Nucleus accumbens (tissue), 56 donors: ENCODE measurements at regions not wholly inside any gene's neighbourhood (a gene's known extent, or its start where the extent isn't known, plus 50 kb on each side); places are given as distances from the start of the nearest gene placed in this dataset.

Experiments used
- DNase-seq, 56 donors: peaks; one replicate each; lab custom pipeline; 2025; lab: John Stamatoyannopoulos, UW

DNA sequence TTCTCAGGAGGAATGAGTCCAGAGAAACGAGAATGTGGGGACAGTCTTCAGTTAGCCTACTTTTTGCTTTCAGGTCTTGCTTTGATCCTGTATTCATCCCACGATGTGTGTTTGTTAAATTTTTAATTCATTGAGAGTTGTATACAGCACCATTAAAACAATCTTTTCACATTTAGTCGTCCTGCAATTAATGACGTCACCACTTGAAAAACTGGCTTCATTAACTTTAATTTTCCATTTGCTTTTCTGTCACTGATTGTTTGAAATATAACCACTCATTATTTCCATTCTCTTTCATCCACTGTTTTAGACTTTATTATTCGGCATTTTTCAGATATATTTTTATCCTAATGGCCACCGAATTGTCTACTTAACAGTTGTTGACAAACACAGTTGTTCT is 146.9 kb downstream of the TFEC start:
- no peak for DNase-seq

DNA sequence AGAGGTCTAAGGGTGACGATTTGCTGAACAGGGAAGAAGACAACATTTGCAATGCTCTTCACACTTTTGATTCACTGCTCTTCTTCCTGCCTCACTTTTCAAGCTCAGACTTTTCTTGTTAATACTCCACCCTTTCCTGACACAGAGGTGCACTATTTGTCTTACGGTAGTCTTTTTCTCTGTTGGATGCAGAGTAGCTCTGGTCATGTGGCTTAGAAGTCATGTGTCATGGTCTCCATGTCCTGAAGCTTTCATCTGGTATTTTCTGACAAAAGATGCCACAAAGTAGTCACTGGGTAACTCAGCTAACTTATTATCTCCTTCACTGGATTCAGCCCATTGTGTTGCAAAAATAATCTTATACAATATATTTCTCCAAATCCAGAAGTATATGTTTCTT is 149.1 kb downstream of the TFEC start:
- DNase-seq, result no peak

DNA sequence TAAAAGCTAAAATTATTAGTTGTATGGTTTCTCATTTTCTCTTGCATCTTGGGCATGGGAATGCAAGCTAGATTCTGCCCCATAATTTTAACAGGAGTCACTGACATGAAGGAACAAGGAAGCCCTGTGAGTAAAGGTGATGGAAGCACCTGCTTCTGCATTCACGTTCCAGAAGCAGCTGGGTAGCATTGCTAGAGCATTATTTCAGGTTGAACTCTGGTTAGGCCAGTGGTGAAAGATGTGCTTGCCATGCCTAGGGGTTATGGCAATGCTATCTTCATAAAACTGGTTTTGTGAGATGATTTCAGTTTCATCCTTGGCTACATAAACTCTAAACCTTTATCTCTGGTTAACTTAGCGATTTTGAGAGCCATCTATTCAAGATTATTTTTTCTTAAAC is 151.4 kb downstream of the TFEC start:
- DNase-seq, result no peak

DNA sequence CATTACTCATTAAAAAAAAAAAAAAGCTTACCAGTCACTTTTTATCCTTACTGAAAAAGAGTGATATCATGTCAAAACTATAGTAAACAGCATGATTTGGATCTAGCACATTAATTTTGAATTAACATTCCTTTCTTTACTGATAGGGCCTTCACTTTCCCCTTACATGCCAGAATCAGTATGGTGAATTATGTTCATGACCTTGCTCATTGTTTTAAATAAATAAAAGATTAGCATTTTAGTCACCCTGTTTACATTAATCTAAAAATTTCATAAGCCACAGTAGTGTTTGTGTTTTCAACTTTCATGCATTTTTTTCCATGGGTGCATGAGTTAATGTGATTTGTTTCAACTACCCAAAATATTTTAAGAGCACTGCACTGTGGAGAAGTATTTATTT is 160.8 kb downstream of the TFEC start:
- no peak for DNase-seq

DNA sequence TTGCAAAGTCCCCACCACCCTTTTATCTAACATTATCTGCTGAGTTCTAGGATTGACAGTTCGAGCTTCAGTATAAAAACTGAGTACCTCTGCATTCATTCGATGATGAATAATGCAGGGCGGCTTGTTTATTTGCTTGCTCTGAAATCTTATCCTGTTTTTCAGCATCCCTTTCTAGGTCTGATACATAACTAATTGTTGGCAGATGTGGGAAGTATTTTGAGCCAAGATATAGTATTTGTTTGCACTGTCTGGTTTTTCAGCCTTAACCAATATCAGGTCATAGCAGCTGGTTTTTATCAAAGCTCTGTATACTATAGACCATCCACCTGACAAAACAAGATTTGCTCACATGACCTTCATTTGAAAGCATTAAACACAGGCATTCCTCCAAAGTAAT is 161.4 kb downstream of the TFEC start:
- DNase-seq, result no peak

DNA sequence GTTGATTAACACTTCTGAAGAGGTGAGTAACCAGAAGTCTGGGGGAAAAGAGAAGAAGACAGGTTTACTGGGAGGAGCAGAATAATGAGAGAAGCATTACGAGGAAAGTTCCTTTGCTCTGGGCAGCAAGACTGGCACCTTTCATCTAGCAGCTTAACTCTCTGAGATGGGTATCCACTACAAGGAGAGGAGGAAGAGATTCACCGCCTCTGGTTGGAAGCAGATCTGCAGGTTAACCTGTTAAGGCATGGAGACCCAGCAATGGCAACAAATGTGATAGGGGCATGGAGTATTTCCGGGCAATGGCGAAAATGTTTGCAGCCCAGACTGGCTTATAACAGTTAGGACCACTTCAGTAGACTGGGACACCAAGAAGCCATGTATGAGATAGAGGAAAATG is 162.2 kb downstream of the TFEC start:
- no peak for DNase-seq

DNA sequence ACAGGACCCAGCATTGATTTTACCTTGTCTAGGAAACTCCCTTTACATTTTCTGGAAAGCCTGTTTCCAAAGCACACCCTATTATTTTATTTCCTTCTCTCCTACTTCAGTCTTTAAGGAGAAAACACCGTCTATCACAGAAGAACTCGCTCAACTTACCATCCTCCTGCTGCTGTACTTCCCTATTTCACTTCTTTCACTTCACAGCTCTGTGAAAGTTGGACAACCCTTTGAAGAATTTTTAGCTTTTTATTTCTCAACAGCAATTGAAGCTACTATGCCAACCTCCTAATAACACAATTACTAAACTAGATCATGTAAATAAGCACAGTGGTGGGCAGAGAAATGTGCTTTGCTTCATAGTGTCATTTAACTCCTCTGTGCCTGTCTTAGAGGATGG is 166.5 kb downstream of the TFEC start:
- no peak for DNase-seq

DNA sequence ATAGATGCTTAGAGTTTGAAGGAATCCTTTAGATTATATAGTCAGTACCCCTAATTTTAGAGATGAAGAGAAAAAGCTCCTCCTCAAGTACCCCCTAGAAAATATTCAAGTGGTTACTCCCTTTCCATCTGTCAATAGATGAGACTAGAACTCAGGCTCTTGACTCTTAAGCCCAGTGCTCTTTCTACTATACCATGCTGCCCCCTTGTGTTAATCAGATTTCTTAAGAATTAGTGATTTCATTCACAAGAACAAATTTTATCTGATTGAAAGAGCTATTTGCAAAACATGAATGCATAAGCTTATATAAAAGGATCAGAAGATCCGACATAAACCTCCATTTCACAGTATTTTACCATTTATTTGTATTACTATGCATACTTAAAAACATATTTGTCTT is 179.3 kb downstream of the TFEC start:
- no peak for DNase-seq

DNA sequence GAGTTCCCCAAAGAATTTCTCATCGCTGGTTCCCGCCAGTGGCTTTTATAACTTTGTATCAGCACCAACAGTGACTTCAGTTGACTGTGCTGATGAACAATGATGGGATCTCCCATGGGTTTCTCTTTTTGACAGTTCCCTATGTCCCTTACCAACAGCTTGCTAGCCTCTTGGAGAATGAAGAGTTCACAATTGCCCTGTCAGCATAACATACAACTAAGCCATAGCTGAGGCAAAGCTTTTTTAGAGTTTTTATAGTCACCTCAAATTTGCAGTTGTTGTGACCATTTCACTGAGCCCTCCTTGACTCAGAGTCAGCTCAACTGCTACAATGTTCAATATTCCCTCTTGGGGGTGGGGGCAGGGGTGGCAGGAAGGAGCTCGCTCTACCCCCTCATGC is 179.8 kb downstream of the TFEC start:
- DNase-seq, result no peak

DNA sequence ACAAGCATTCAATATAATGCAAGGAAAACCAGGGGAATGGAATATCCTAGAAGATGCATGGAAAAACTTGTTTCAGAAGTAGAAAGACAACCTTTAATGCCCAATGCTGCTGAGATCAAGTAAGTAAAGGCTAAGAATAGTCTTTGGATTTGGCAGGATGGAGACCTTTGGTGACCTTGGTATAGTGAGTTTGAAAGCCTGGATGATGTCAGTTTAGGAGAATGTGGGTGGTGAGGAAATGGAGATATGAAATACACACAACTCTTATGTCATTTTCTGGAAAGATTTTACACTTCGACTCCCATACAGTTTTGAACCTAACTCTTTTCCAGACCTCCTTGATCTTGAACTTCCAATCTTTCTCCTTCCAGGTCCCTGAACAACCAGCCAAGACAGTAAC is 185.7 kb downstream of the TFEC start:
- no peak for DNase-seq

DNA sequence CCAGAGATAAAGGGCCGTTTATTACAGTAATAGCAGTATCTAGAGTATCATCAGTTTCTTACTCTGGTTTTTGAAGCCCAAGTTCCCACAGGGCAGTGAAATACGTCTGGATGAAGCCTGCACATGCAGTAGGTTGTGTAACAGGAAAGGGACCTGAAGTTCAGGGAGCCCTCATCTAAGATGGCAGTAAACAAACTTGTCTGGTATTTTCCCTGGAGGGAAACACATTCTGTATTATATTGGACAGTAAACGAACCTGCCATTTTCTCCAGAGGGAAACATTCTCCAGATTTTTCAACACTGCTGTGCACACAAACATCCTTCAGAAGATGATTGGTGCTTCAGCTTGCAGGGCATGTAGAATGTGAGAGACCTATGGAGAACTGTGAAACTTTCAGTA is 189.9 kb downstream of the TFEC start:
- no peak for DNase-seq

DNA sequence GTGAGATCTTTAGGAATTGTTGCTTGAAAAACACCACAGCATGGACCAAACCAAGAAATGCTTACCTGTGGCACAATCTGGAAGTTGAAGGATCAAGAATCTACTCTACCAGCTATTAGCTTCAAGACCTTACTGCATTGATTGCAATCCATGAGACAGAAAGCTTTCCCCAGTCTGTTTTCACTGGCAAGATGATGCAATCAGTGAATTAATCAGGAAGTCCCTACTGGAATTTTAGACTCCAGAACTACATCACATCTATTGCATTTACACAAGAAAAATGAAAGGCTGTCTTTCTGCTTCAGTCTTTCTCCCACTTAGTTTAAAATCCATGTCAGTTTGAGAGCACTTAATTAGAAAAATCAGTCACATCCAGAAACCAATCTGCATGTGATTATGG is 191.7 kb downstream of the TFEC start:
- DNase-seq, result no peak

DNA sequence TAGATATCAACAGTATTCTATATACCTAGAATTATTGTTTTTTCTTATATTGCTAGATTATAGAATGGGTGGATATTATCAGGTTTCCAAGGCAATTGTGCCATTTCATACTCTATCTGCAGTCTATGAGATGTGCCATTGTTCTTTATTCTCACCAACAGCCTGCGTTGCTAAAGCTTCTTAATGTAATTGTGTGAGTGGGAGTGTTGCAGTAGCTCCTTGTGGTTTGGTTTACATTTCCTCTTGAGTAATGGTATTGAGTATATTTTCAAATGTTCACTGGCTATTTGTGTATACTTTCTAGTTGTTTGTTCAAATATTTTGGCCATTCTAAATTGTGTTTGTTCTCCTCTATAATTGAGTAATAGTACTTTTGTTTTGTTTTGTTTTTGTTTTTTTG is 199.2 kb downstream of the TFEC start:
- DNase-seq, result no peak

DNA sequence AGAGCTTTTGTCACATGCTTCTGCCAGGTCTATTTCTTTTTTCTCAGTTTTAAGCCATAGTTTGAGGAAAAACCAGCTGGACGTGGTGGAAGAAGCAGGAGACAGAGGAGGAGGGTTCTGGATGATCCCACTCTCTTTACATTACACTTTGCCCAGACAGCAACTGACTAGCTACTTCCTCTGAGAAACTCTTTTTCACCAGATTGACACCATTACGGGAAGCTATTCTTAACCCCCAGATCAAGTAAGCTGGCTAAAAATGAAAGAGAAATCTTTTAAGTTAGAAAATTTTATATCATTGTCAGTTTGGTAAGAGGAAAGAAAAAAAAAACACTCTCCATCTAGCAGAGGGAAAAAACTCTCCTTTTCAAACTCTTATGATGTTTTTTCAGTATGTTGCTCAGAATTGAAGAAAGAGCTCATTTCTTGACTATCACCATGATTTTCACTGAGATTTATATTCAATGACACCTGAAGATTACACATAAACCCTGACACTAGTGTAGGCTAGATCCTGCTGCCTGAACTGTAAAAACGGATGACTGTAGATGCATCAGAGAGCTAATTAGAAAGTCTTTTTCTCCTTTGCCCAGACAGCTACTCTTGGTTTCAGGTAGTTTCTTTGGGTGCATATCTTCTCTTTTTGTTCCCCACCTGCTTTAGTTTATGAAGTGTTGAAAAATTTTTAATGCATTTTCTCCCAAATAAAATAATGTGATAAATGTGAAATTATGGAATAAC is 203.1 kb downstream of the TFEC start:
- DNase-seq, result no peak

DNA sequence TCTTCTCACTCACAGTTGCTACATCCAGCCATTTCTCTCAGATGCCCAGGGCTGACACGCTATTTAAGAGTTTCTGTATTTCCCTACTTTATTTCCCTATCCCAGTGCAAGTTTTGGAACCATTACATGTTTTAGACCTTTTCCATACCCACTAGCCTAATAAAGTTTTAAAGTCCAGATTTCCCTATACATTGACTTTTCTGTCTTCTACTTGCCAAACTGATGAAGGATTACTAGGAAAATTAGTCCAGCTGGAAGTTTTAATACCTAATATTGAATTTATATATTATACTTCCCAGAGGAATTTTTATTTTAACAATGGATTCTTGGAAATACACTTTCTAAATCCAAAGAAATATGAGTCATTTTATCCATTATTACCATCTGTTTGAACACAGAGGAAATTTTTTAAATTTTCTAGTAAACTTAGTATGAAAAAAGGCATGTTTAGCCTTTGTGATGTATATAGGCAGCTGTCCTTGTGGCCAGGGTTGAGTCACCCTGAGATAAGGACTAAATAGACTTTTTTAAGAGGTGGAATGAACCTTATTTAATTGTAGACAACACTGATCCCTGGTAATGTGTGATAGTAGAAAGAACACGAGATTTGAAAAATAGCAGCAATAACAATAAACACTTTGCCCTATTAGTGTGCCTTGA is 205.0 kb downstream of the TFEC start:
- DNase-seq, result no peak

DNA sequence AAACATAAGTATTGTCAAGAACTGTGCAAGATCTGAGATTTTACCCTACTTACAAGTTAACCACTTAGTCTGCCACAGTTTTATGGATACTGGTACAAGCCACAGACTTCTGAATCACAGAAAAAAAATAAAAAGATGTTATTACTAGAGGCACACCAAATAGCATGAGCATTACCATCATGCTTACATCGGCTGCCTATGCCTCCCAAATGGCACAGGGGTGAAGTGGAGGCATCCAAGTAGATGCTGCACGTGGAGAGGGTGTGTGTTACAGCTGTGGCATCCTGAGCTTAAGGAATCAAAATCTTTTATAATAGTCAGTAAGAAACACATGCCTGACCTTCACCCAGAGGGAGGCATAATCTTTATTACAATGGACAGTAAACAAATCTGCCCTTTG is 207.8 kb downstream of the TFEC start:
- DNase-seq, result no peak

DNA sequence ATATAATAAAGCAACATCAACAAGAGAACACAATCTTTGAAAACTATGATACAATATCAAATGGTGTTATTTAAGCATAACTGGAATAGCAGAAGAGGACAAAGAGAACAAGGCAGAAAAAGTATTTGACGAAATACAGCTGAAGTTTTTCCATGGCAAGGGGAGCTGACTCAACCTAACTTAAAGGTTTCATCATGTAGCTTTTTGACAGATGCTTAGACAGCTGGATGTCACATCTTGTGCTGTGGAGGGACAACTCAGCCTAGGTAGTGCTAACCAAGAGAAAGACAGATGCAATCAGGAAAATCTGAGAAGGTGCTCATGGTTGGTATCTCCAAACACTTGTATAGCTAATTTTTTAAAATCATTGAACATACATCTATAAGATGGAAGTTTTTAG is 208.2 kb downstream of the TFEC start:
- DNase-seq, result no peak

DNA sequence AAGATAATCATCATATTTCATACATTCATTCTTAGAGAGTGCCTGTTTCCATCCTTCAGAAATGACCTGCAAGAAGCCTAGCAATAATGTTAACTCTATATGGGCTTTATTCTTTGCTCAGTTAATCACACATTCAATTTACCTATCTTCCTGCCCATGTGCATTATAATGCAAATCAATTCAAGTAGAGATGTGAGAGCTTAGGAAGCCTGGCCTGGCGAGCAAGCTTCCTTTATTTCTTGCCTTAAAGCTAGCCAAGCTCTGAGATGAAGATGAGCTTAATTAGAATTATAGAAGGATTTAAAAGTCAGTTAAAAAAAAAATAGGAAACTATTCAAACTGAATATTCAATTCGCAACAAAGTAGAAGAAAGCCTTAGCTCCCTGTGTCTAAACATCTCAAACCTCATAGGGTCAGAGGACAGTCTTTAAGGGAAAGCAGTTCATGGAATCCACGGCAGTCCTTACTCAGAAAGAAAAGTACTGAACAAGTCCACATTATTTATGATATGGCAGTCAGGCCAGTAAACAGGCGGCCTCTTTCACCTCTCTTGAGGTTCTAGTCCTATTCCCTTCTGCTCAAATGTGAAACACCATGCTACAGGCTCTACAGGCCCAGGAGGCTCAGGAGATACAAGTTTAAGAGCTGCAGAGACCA is 214.1 kb downstream of the TFEC start:
- DNase-seq, result no peak

DNA sequence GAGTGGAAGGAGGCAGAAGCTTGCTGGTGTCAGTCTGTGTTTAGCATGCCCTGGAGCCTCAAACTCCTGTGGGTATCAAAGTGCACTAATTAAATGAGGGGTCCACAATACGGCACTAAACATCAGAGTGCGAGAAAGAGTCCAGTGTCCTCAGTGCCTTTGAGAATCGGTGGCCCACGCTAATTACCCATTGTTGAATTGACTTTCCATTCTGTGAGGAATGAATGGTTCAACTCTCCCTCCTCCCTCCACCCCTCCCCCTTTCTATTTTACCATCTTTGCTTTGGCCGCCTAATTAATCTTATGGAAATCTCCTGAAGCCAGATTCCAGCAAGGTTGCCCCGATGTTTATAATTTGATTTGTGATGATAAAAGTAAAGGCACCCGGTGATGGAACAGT is 217.8 kb downstream of the TFEC start:
- no peak for DNase-seq

DNA sequence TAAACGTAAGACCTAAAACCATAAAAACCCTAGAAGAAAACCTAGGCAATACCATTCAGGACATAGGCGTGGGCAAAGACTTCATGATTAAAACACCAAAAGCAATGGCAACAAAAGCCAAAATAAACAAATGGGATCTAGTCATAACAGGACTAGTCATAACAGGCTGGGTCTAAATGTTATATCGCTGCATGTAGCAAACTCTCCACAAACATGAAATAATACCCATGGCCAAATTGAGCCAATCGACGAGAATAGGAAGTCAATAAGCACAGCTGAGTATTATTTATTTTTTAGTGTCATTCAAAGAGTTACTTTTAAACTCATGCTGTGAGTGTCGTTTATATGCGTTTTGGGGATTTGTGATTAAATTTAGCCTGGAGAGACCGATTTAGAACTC is 225.1 kb downstream of the TFEC start:
- no peak for DNase-seq

DNA sequence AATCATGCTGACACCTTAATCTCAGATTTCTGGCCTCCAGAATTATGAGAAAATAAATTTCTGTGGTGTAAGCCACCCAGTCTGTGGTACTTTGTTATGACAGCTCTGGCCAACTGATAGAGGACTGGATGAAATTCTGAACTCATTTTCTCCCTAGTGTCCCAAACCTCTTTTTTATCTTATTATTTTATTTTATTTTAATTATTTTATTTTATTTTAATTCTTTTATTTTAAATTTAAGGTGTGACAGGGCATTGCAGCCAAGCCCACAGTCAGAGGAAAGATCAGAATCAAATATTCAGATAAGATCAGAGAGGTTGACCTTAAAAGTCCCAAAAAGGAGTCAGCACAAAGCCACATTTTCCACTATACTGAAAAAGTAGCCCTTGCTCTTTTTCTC is 228.1 kb downstream of the TFEC start:
- DNase-seq, result no peak

DNA sequence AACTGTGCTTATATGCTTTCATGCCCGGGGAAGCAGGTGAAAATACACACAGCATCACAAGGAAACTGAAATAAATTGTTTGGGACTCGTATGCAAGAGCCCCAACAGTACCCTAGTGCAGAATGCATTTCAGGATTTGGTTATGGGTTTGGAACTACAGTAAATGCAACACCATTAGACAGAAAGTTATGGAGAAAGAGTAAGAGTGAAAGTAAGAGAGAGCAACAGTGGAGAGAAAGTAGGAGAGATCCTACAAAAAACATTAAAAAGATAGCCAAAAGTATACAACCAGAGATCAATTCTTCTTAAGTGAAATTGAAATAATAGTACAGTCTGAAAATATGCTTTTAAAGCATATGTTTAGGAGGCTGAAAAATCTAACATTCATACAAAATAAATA is 231.1 kb downstream of the TFEC start:
- no peak for DNase-seq
